ENCODE measurements at regions not wholly inside any gene's neighbourhood (a gene's known extent, or its start where the extent isn't known, plus 50 kb on each side); places are given as distances from the start of the nearest gene placed in this dataset.
A peak's percentile ranks its signal among the peaks of the same experiment; 100 is the strongest.

DNA sequence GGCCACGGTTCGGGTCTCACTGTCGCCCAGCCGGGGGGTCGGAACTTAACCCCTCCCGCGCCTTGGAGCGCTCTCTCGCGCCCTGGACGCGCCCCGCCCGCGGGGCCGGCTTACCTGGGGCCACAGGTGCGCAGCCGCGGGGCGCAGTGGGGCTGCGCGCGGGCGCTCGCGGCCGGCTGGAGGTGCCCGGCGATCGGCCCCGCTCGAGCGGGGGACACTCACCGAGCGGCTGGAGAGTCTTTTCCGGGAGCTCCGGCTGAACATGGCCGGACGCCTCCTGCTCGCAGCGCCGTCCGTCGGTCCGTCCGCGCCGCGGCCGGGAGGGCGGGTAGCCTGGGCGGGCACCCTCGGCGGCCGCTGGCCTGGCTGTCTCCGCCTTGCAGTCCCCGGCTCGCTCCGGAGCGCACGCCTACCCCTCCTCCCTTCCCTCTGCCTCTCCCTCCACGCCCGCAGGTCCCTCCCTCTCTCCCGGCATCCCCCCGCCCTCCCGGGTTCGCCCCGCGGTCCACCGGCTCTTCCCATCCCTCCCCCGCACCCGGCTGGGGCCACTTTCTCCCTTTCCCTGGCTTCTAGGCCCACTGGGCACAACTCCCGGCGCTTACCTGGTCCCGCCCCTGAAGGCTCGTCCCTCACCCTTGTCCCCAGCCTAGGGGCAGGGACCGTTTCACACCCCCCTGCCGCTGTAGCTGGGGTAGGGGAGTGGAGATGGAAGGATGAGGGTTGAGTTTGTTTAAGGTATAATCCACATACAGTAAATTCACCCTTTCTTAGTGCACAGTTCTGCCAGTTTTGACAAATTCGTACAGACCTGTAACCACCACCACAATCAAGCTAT lies 220.1 kb upstream of the PRICKLE2 start:
- TF ChIP-seq ZBTB11 (CRISPR knock-in tag; IDR thresholded peaks at IDR 0.05): peak in 1 of 3 experiments; percentile 22; a peak in 2 of 6 replicates
- TF ChIP-seq, protein P1, sequence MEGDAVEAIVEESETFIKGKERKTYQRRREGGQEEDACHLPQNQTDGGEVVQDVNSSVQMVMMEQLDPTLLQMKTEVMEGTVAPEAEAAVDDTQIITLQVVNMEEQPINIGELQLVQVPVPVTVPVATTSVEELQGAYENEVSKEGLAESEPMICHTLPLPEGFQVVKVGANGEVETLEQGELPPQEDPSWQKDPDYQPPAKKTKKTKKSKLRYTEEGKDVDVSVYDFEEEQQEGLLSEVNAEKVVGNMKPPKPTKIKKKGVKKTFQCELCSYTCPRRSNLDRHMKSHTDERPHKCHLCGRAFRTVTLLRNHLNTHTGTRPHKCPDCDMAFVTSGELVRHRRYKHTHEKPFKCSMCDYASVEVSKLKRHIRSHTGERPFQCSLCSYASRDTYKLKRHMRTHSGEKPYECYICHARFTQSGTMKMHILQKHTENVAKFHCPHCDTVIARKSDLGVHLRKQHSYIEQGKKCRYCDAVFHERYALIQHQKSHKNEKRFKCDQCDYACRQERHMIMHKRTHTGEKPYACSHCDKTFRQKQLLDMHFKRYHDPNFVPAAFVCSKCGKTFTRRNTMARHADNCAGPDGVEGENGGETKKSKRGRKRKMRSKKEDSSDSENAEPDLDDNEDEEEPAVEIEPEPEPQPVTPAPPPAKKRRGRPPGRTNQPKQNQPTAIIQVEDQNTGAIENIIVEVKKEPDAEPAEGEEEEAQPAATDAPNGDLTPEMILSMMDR (IDR thresholded peaks at IDR 0.05 in 2 of 3, conservative IDR thresholded peaks at IDR 0.05 in 1 of 3; ENCODE audit: insufficient read depth in 2 of 3, low read depth in 1 of 3, low read length in 3 of 3): no peak
- no peaks in the 10 kb centered on the region for H3K9me1 ChIP-seq (ENCODE audit: control insufficient read depth, insufficient read depth, low read length)
- H3K4me1 ChIP-seq (replicated peaks in 1 of 2; ENCODE audit: control insufficient read depth in 2 of 2, insufficient read depth in 2 of 2, low read length in 2 of 2): no peaks in the 10 kb centered on the region
- H3K4me2 ChIP-seq (ENCODE audit: insufficient read depth, low read length): no peak overlapping the region
- no peaks in the 10 kb centered on the region for H3K79me2 ChIP-seq (ENCODE audit: control insufficient read depth, insufficient read depth, low read length)
- no peaks in the 10 kb centered on the region for H3K36me3 ChIP-seq (ENCODE audit: control insufficient read depth, insufficient read depth, low read length)
- no peaks in the 10 kb centered on the region for H3K9me3 ChIP-seq (replicated peaks; ENCODE audit: control insufficient read depth, insufficient read depth, low read depth, low read length)
- no peaks in the 10 kb centered on the region for H4K20me1 ChIP-seq (replicated peaks; ENCODE audit: control insufficient read depth, insufficient read depth, low read length)
- DNase-seq (ENCODE audit: extremely low read depth in 1 of 4, low spot score in 3 of 4) (peak in 1 of 4 experiments; percentile 5), FAIRE-seq (no peak), ATAC-seq (no peak)
- BruUV-seq (replicated peaks): no TSS peak
- ChIA-PET CTCF (ENCODE audit: low intra/inter-chr PET ratio) (no interaction called here), POLR2A (no interaction called here)
- 7% methylated on average over 8 of the region's 79 CpGs for WGBS (ENCODE audit: insufficient coverage, low coverage, missing lambda C conversion rate)
- no peak overlapping the region for H3K9ac ChIP-seq (ENCODE audit: insufficient read depth in 1 of 2, low read depth in 2 of 2, low read length in 2 of 2)
- in situ Hi-C loops (cut with MboI) (no loop called here), intact Hi-C loops (cut with micrococcal nuclease) (no loop called here)
- no peak overlapping the region for H2AFZ ChIP-seq (ENCODE audit: low read depth, low read length)
- H3K27me3 ChIP-seq (ENCODE audit: control insufficient read depth in 2 of 2, insufficient read depth in 2 of 2, low read length in 2 of 2): peaks cover 0 to 26% of the 10 kb centered on the region in 2 experiments; a peak in 2 of 5 replicates
- no peak overlapping the region for H3K4me3 ChIP-seq
- H3K27ac ChIP-seq (ENCODE audit: extremely low read depth, low read depth, low read length): no peak overlapping the region
